HFFc6 (cell line): ENCODE measurements at regions not wholly inside any gene's neighbourhood (a gene's known extent, or its start where the extent isn't known, plus 50 kb on each side); places are given as distances from the start of the nearest gene placed in this dataset.

Experiments used
- DNase-seq: peaks from one replicate; pipeline ENCODE4 v3.0.0-alpha.2; 2018
- H3K27ac Mint-ChIP-seq: 2 replicates; pipeline ENCODE4 v1.8.0; 2020; ENCODE audit warnings: mild to moderate bottlenecking, mixed read lengths
- H3K27me3 Mint-ChIP-seq: 2 replicates; pipeline ENCODE4 v1.8.0; 2021; ENCODE audit warnings: mild to moderate bottlenecking, moderate library complexity, mixed read lengths; ENCODE audit not compliant: insufficient read depth
- H3K36me3 Mint-ChIP-seq: 2 replicates; pipeline ENCODE4 v1.8.0; 2021; ENCODE audit warnings: low read depth, mixed read lengths
- H3K4me1 Mint-ChIP-seq: 2 replicates; pipeline ENCODE4 v1.8.0; 2020; ENCODE audit warnings: low read depth, mixed read lengths
- H3K4me3 Mint-ChIP-seq: 2 replicates; pipeline ENCODE4 v1.8.0; 2020; ENCODE audit warnings: mild to moderate bottlenecking, moderate library complexity, mixed read lengths
- H3K9me3 Mint-ChIP-seq: 2 replicates; pipeline ENCODE4 v1.8.0; 2020; ENCODE audit warnings: mild to moderate bottlenecking, mixed read lengths
- CTCF ChIP-seq: fragments of 200-600 bp; sonication (generic); IDR thresholded peaks from 2 replicates; pipeline ENCODE4 v1.5.0; 2021; ENCODE audit warnings: antibody characterized with exemption, mild to moderate bottlenecking

GRCh38 chr13:87837946-87838345 is 166.8 kb downstream of the SLITRK5 start:
- no peak for TF ChIP-seq CTCF
- no peaks in the 10 kb centered on the region; the same call in 1 of the 2 replicates for H3K27me3 Mint-ChIP-seq
- no peak for DNase-seq
- peaks cover 27% of the 10 kb centered on the region for H3K9me3 Mint-ChIP-seq
- H3K27ac Mint-ChIP-seq: no peak overlapping the region
- H3K4me3 Mint-ChIP-seq: no peak overlapping the region
- no peaks in the 10 kb centered on the region; the same call in 1 of the 2 replicates for H3K36me3 Mint-ChIP-seq
- no peaks in the 10 kb centered on the region for H3K4me1 Mint-ChIP-seq

DNA sequence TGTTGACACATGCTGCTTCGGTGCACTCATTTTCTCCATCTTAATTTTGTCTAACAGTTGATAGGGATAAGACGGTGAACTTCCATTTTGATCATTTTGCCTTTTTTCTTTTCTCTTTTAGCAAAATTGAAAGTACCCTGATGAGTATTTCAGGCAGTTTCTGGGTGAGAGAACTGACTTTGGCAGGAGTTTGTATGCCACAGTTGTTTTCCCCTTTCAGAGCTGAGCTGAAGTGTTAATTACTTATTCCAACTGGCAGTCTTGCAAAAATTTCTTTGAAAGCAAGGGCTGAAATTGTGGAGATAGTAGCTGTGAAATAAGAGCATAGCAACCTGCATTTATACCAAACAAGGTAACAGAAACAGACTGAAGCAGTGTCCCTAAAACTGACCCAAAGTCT is 180.2 kb downstream of the SLITRK5 start:
- no peak for TF ChIP-seq CTCF
- H3K9me3 Mint-ChIP-seq: peaks cover 54% of the 10 kb centered on the region
- H3K27me3 Mint-ChIP-seq: no peaks in the 10 kb centered on the region
- H3K4me1 Mint-ChIP-seq: no peaks in the 10 kb centered on the region
- H3K4me3 Mint-ChIP-seq: no peak overlapping the region
- H3K27ac Mint-ChIP-seq: no peak overlapping the region
- DNase-seq: no peak
- no peaks in the 10 kb centered on the region for H3K36me3 Mint-ChIP-seq

GRCh38 chr13:87855553-87855952 is 184.4 kb downstream of the SLITRK5 start:
- Mint-ChIP-seq H3K4me3 (no peak overlapping the region), H3K36me3 (no peaks in the 10 kb centered on the region), H3K4me1 (no peaks in the 10 kb centered on the region), H3K9me3 (peaks cover 59% of the 10 kb centered on the region), H3K27me3 (no peaks in the 10 kb centered on the region), H3K27ac (no peak overlapping the region)
- no peak for TF ChIP-seq CTCF
- DNase-seq: no peak

DNA sequence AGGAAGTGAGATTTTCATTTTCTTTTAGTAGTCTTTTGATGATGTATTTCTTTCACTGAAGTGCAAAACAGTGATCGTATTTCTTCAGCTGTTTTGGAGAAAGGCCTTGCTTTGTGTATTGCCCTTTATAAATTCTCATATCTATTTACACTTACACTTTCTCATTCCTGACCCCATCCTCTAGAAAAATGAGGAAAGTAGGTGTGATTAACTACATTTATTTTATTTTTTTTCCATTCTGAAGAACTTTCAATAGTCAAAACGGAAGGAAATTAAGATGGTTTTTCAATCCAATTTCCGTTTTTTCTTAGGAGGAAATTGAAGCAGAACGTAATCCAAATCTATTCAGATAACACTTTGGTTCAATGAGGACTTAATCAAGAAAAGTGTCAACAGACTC is 188.1 kb downstream of the SLITRK5 start:
- no peak for DNase-seq
- no peak for TF ChIP-seq CTCF
- H3K36me3 Mint-ChIP-seq: no peaks in the 10 kb centered on the region
- H3K4me3 Mint-ChIP-seq: no peak overlapping the region
- no peaks in the 10 kb centered on the region for H3K4me1 Mint-ChIP-seq
- H3K27ac Mint-ChIP-seq: no peak overlapping the region
- peaks cover 43% of the 10 kb centered on the region for H3K9me3 Mint-ChIP-seq
- no peaks in the 10 kb centered on the region for H3K27me3 Mint-ChIP-seq

- Mint-ChIP-seq H3K36me3 (no peaks in the 10 kb centered on the region), H3K4me3 (no peak overlapping the region), H3K27ac (no peak overlapping the region), H3K9me3 (peaks cover 30% of the 10 kb centered on the region), H3K27me3 (no peaks in the 10 kb centered on the region), H3K4me1 (no peaks in the 10 kb centered on the region)
- no peak for TF ChIP-seq CTCF
- no peak for DNase-seq
Observed at GRCh38 chr13:87867426-87867825, 196.3 kb downstream of the SLITRK5 start.

- H3K4me3 Mint-ChIP-seq: no peak overlapping the region
- no peak overlapping the region for H3K27ac Mint-ChIP-seq
- no peaks in the 10 kb centered on the region for H3K36me3 Mint-ChIP-seq
- peaks cover 26% of the 10 kb centered on the region for H3K9me3 Mint-ChIP-seq
- no peaks in the 10 kb centered on the region for H3K4me1 Mint-ChIP-seq
- H3K27me3 Mint-ChIP-seq: no peaks in the 10 kb centered on the region
- no peak for DNase-seq
- no peak for TF ChIP-seq CTCF
Observed at GRCh38 chr13:87868731-87869130, 197.6 kb downstream of the SLITRK5 start.
